ENCODE measurements at regions not wholly inside any gene's neighbourhood (a gene's known extent, or its start where the extent isn't known, plus 50 kb on each side); places are given as distances from the start of the nearest gene placed in this dataset.

GRCh38 chr2:2771721-2772411 is 440.8 kb upstream of the MYT1L start (continued):
- no peak for TF ChIP-seq POU6F1 (CRISPR knock-in tag; IDR thresholded peaks at IDR 0.05; ENCODE audit: borderline replicate concordance, low read depth)

- no peak; the same call in 2 of the 3 replicates for ATAC-seq
Observed at GRCh38 chr2:2769481-2770431, 438.7 kb upstream of the MYT1L start.

GRCh38 chr2:2768476-2768875 is 437.4 kb upstream of the MYT1L start:
- TF ChIP-seq ZFP30 (CRISPR knock-in tag; IDR thresholded peaks at IDR 0.05) = no peak
- TF ChIP-seq BACH2 (CRISPR knock-in tag; IDR thresholded peaks at IDR 0.05; ENCODE audit: borderline replicate concordance) = no peak
- TF ChIP-seq ZNF8 (CRISPR knock-in tag; IDR thresholded peaks at IDR 0.05) = no peak
- no peak for TF ChIP-seq SNAI2 (CRISPR knock-in tag; IDR thresholded peaks at IDR 0.05)
- no peak for TF ChIP-seq POU6F1 (CRISPR knock-in tag; IDR thresholded peaks at IDR 0.05; ENCODE audit: borderline replicate concordance, low read depth)
- no peak for TF ChIP-seq ISL1 (CRISPR knock-in tag; IDR thresholded peaks at IDR 0.05)
- TF ChIP-seq TSHZ2 (CRISPR knock-in tag; IDR thresholded peaks at IDR 0.05) = no peak
- TF ChIP-seq ZNF70 (CRISPR knock-in tag; IDR thresholded peaks at IDR 0.05) = no peak
- TF ChIP-seq PPARA (CRISPR knock-in tag; IDR thresholded peaks at IDR 0.05; ENCODE audit: borderline replicate concordance) = no peak
- TF ChIP-seq TCF4 (CRISPR knock-in tag; IDR thresholded peaks at IDR 0.05; ENCODE audit: borderline replicate concordance) = no peak
- TF ChIP-seq RARB (CRISPR knock-in tag; IDR thresholded peaks at IDR 0.05) = no peak
- ATAC-seq = no peak

More at GRCh38 chr2:2769481-2770431, 438.7 kb upstream of the MYT1L start:
- no peak for TF ChIP-seq CSDC2 (CRISPR knock-in tag; IDR thresholded peaks at IDR 0.05)
- no peak for TF ChIP-seq SNAI2 (CRISPR knock-in tag; IDR thresholded peaks at IDR 0.05)
- TF ChIP-seq CSRNP3 (CRISPR knock-in tag; IDR thresholded peaks at IDR 0.05) = no peak
- TF ChIP-seq TSHZ2 (CRISPR knock-in tag; IDR thresholded peaks at IDR 0.05) = no peak
- no peak for TF ChIP-seq ZNF70 (CRISPR knock-in tag; IDR thresholded peaks at IDR 0.05)
- TF ChIP-seq TOX (CRISPR knock-in tag; IDR thresholded peaks at IDR 0.05; ENCODE audit: borderline replicate concordance) = no peak
- TF ChIP-seq ZFP30 (CRISPR knock-in tag; IDR thresholded peaks at IDR 0.05) = no peak
- no peak for TF ChIP-seq GLIS3 (CRISPR knock-in tag; IDR thresholded peaks at IDR 0.05)
- TF ChIP-seq PPARA (CRISPR knock-in tag; IDR thresholded peaks at IDR 0.05; ENCODE audit: borderline replicate concordance) = no peak

Data from SK-N-SH treated with all-trans-retinoic acid at 6 μM for 48 hours (cell line).